Endodermal cell (in vitro differentiated cells): ENCODE measurements at regions not wholly inside any gene's neighbourhood (a gene's known extent, or its start where the extent isn't known, plus 50 kb on each side); places are given as distances from the start of the nearest gene placed in this dataset.

Experiments used
- DNase-seq: peaks from one replicate; pipeline ENCODE4 v3.0.0-alpha.2; 2017
- H3K27ac ChIP-seq: 2 replicates; pipeline ENCODE4 v1.5.1; 2013; ENCODE audit warnings: mild to moderate bottlenecking, low read depth, low read length, moderate library complexity
- H3K27me3 ChIP-seq: 2 replicates; pipeline ENCODE4 v1.6.1; 2013; ENCODE audit warnings: mild to moderate bottlenecking, low read length, moderate library complexity; ENCODE audit not compliant: insufficient read depth, control insufficient read depth, poor library complexity, severe bottlenecking
- H3K36me3 ChIP-seq: 2 replicates; pipeline ENCODE4 v1.7.0; 2013; ENCODE audit warnings: mild to moderate bottlenecking, low read length, moderate library complexity; ENCODE audit not compliant: control insufficient read depth, insufficient read depth
- H3K4me1 ChIP-seq: one replicate; pipeline ENCODE4 v1.7.0; 2013; ENCODE audit warnings: low read length; ENCODE audit not compliant: control insufficient read depth, insufficient read depth
- H3K4me3 ChIP-seq: 2 replicates; pipeline ENCODE4 v1.5.1; 2013; ENCODE audit warnings: mild to moderate bottlenecking, low read length, moderate library complexity
- H3K9ac ChIP-seq: 2 replicates; pipeline ENCODE4 v1.6.1; 2013; ENCODE audit warnings: mild to moderate bottlenecking, low read length, moderate library complexity; ENCODE audit not compliant: poor library complexity, severe bottlenecking; ENCODE audit errors: extremely low read depth
- H3K9me3 ChIP-seq: 2 replicates; pipeline ENCODE4 v1.6.1; 2013; ENCODE audit warnings: mild to moderate bottlenecking, low read length, moderate library complexity; ENCODE audit not compliant: control insufficient read depth
- H3K27ac Mint-ChIP-seq: 2 replicates; pipeline ENCODE4 v1.8.0; 2020; ENCODE audit warnings: mixed read lengths
- H3K27me3 Mint-ChIP-seq: 2 replicates; pipeline ENCODE4 v1.8.0; 2021; ENCODE audit warnings: mild to moderate bottlenecking, mixed read lengths; ENCODE audit not compliant: insufficient read depth
- H3K36me3 Mint-ChIP-seq: 2 replicates; pipeline ENCODE4 v1.8.0; 2020; ENCODE audit warnings: low read depth, mixed read lengths
- H3K4me1 Mint-ChIP-seq: 2 replicates; pipeline ENCODE4 v1.8.0; 2020; ENCODE audit warnings: mixed read lengths
- H3K4me3 Mint-ChIP-seq: 2 replicates; pipeline ENCODE4 v1.8.0; 2020; ENCODE audit warnings: mild to moderate bottlenecking, moderate library complexity, mixed read lengths
- H3K9me3 Mint-ChIP-seq: 2 replicates; pipeline ENCODE4 v1.8.0; 2020; ENCODE audit warnings: mild to moderate bottlenecking, mixed read lengths
- CTCF ChIP-seq: fragments of 200-600 bp; sonication (generic); conservative IDR thresholded peaks from 2 replicates; pipeline ENCODE4 v1.5.0; 2021; ENCODE audit warnings: antibody characterized with exemption, mild to moderate bottlenecking
- WGBS, 2 experiments: methylation state at CpG; one replicate each; pipeline versions ENCODE4 v1.1.5 to v1.1.7; 2013; ENCODE audit warnings: missing lambda C conversion rate in 2 of 2, mixed read lengths in 1 of 2; ENCODE audit not compliant: insufficient coverage in 1 of 2, insufficient read length in 1 of 2; 5-methylcytosine and 5-hydroxymethylcytosine counted together

GRCh38 chr2:44884677-44885076, 56.8 kb upstream of the SIX3 start:
- H3K4me3 Mint-ChIP-seq: no peak overlapping the region
- no peak for DNase-seq
- no peak overlapping the region for H3K27ac Mint-ChIP-seq
- Histone ChIP-seq H3K9ac (no peak overlapping the region), H3K27ac (no peak overlapping the region), H3K9me3 (peaks cover 1% of the 10 kb centered on the region), H3K4me1 (peaks cover 16% of the 10 kb centered on the region), H3K4me3 (no peak overlapping the region), H3K27me3 (peaks cover 12% of the 10 kb centered on the region), H3K36me3 (no peaks in the 10 kb centered on the region)
- no peak for TF ChIP-seq CTCF
- H3K27me3 Mint-ChIP-seq: peaks cover 38% of the 10 kb centered on the region
- peaks cover under 1% of the 10 kb centered on the region for H3K9me3 Mint-ChIP-seq
- H3K36me3 Mint-ChIP-seq: no peaks in the 10 kb centered on the region
- peaks cover 18% of the 10 kb centered on the region for H3K4me1 Mint-ChIP-seq
- 66 to 88% methylated on average over 2 to 3 of the region's 3 CpGs for WGBS, 2 experiments

- no peak overlapping the region for H3K27ac Mint-ChIP-seq
- no peak for DNase-seq
- Histone ChIP-seq H3K9ac (no peak overlapping the region), H3K4me1 (peaks cover 8% of the 10 kb centered on the region), H3K4me3 (no peak overlapping the region), H3K27ac (no peak overlapping the region), H3K9me3 (peaks cover 18% of the 10 kb centered on the region), H3K36me3 (no peaks in the 10 kb centered on the region), H3K27me3 (peaks cover 12% of the 10 kb centered on the region)
- peaks cover 13% of the 10 kb centered on the region for H3K4me1 Mint-ChIP-seq
- peaks cover 4% of the 10 kb centered on the region for H3K36me3 Mint-ChIP-seq
- TF ChIP-seq CTCF: no peak
- peaks cover 38% of the 10 kb centered on the region for H3K27me3 Mint-ChIP-seq
- WGBS, 2 experiments: 85 to 88% methylated on average over 8 to 10 of the region's 10 CpGs
- H3K9me3 Mint-ChIP-seq: peaks cover 15% of the 10 kb centered on the region
- H3K4me3 Mint-ChIP-seq: no peak overlapping the region
Measured at GRCh38 chr2:44886414-44886813, 55.1 kb upstream of the SIX3 start.

GRCh38 chr2:44889096-44889495, 52.4 kb upstream of the SIX3 start:
- no peak overlapping the region for H3K4me3 Mint-ChIP-seq
- no peaks in the 10 kb centered on the region for H3K36me3 ChIP-seq
- no peak for DNase-seq
- peaks cover 36% of the 10 kb centered on the region for H3K9me3 Mint-ChIP-seq
- H3K9ac ChIP-seq: no peak overlapping the region
- peaks cover 8% of the 10 kb centered on the region for H3K4me1 ChIP-seq
- H3K36me3 Mint-ChIP-seq: peaks cover 11% of the 10 kb centered on the region
- TF ChIP-seq CTCF: no peak
- H3K27me3 ChIP-seq: peaks cover 12% of the 10 kb centered on the region
- peaks cover 42% of the 10 kb centered on the region for H3K9me3 ChIP-seq
- no peak overlapping the region for H3K27ac ChIP-seq
- WGBS, 2 experiments: 93 to 100% methylated on average over 1 to 3 of the region's 3 CpGs
- peaks cover 14% of the 10 kb centered on the region for H3K4me1 Mint-ChIP-seq
- H3K27me3 Mint-ChIP-seq: peaks cover 37% of the 10 kb centered on the region
- H3K4me3 ChIP-seq: no peak overlapping the region
- H3K27ac Mint-ChIP-seq: no peak overlapping the region
